ENCODE measurements at regions not wholly inside any gene's neighbourhood (a gene's known extent, or its start where the extent isn't known, plus 50 kb on each side); places are given as distances from the start of the nearest gene placed in this dataset.

DNA sequence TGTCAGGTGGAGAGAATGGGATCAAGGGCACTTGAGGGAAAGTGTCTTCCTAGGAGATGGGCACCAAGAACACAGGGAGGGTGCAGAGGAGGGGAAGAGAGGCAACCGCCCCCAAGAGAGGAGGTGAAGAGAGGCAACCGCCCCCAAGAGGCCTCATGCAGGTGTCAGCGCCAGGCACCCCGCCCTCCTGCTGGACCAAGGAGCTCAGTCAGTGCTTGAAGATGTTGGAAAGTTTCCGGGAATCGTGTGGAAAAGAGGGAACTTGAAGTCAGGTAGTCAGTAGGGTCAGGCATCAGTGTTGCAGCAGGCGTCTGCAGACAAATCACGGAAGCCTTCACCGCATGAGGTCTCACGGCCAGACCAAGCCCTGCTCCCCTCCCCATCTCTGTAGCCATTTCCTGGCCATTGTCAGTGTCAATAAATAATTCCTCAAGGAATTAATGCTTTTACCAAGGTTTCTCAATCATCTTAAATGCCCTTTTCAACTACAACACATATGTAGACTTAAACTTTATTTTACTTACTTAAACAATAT, 353.1 kb downstream of the EIPR1 start:
- Histone ChIP-seq H3K27me3 (replicated peaks in 1 of 2; ENCODE audit: control insufficient read depth in 2 of 2, insufficient read depth in 2 of 2, low read length in 1 of 2) (no peaks in the 10 kb centered on the region; a peak in 1 of 4 replicates), H3K9me3 (replicated peaks; ENCODE audit: control insufficient read depth, insufficient read depth, low read length) (no peaks in the 10 kb centered on the region; the same call in 2 of the 3 replicates), H3K79me2 (ENCODE audit: control insufficient read depth, insufficient read depth, low read length) (no peaks in the 10 kb centered on the region), H3K36me3 (ENCODE audit: control insufficient read depth in 2 of 2, insufficient read depth in 2 of 2, low read length in 1 of 2) (no peaks in the 10 kb centered on the region), H3K4me1 (ENCODE audit: control insufficient read depth, insufficient read depth, low read length) (no peaks in the 10 kb centered on the region), H3K4me3 (no peak overlapping the region), H4K20me1 (ENCODE audit: control insufficient read depth, insufficient read depth) (no peaks in the 10 kb centered on the region), H3K4me2 (ENCODE audit: control insufficient read depth, insufficient read depth) (no peak overlapping the region), H3K27ac (ENCODE audit: control insufficient read depth, insufficient read depth) (no peak overlapping the region), H3K9ac (ENCODE audit: control insufficient read depth, insufficient read depth, low read length) (no peak overlapping the region), H2AFZ (ENCODE audit: control insufficient read depth, low read depth, low read length) (no peak overlapping the region)
- no TSS peak for BruUV-seq (replicated peaks)
- POLR2A ChIA-PET = no interaction called here
- SMC1A ChIA-PET (ENCODE audit: uncharacterized antibody, unreplicated experiment) = no interaction called here
- TF ChIP-seq EED (IDR thresholded peaks at IDR 0.05; ENCODE audit: low read depth) = no peak
- TF ChIP-seq, protein P1, sequence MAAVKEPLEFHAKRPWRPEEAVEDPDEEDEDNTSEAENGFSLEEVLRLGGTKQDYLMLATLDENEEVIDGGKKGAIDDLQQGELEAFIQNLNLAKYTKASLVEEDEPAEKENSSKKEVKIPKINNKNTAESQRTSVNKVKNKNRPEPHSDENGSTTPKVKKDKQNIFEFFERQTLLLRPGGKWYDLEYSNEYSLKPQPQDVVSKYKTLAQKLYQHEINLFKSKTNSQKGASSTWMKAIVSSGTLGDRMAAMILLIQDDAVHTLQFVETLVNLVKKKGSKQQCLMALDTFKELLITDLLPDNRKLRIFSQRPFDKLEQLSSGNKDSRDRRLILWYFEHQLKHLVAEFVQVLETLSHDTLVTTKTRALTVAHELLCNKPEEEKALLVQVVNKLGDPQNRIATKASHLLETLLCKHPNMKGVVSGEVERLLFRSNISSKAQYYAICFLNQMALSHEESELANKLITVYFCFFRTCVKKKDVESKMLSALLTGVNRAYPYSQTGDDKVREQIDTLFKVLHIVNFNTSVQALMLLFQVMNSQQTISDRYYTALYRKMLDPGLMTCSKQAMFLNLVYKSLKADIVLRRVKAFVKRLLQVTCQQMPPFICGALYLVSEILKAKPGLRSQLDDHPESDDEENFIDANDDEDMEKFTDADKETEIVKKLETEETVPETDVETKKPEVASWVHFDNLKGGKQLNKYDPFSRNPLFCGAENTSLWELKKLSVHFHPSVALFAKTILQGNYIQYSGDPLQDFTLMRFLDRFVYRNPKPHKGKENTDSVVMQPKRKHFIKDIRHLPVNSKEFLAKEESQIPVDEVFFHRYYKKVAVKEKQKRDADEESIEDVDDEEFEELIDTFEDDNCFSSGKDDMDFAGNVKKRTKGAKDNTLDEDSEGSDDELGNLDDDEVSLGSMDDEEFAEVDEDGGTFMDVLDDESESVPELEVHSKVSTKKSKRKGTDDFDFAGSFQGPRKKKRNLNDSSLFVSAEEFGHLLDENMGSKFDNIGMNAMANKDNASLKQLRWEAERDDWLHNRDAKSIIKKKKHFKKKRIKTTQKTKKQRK (IDR thresholded peaks at IDR 0.05; ENCODE audit: low read depth, low read length) = no peak
- TF ChIP-seq, protein P2, sequence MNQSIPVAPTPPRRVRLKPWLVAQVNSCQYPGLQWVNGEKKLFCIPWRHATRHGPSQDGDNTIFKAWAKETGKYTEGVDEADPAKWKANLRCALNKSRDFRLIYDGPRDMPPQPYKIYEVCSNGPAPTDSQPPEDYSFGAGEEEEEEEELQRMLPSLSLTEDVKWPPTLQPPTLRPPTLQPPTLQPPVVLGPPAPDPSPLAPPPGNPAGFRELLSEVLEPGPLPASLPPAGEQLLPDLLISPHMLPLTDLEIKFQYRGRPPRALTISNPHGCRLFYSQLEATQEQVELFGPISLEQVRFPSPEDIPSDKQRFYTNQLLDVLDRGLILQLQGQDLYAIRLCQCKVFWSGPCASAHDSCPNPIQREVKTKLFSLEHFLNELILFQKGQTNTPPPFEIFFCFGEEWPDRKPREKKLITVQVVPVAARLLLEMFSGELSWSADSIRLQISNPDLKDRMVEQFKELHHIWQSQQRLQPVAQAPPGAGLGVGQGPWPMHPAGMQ (IDR thresholded peaks at IDR 0.05; ENCODE audit: borderline replicate concordance) = no peak
- TF ChIP-seq CBX3 (IDR thresholded peaks at IDR 0.05; ENCODE audit: borderline replicate concordance, low read depth) = no peak
- TF ChIP-seq POLR2AphosphoS2 (IDR thresholded peaks at IDR 0.05; ENCODE audit: low read depth, low read length) = no peak
- no peak for TF ChIP-seq ZZZ3 (IDR thresholded peaks at IDR 0.05; ENCODE audit: control insufficient read depth, insufficient read length, low read depth)
- TF ChIP-seq IRF4 (IDR thresholded peaks at IDR 0.05; ENCODE audit: low read depth, low read length) = no peak
- TF ChIP-seq, protein P3, sequence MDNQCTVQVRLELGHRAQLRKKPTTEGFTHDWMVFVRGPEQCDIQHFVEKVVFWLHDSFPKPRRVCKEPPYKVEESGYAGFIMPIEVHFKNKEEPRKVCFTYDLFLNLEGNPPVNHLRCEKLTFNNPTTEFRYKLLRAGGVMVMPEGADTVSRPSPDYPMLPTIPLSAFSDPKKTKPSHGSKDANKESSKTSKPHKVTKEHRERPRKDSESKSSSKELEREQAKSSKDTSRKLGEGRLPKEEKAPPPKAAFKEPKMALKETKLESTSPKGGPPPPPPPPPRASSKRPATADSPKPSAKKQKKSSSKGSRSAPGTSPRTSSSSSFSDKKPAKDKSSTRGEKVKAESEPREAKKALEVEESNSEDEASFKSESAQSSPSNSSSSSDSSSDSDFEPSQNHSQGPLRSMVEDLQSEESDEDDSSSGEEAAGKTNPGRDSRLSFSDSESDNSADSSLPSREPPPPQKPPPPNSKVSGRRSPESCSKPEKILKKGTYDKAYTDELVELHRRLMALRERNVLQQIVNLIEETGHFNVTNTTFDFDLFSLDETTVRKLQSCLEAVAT (IDR thresholded peaks at IDR 0.05) = no peak
- FAIRE-seq = no peak
- CTCF ChIA-PET = no interaction called here
- no peak for DNase-seq (ENCODE audit: low read depth, low spot score)
- ATAC-seq = no peak
- RAD21 ChIA-PET (ENCODE audit: unreplicated experiment) = no interaction called here
- 37% methylated on average over 10 of the region's 10 CpGs for WGBS (ENCODE audit: insufficient coverage, insufficient replicate concordance, low lambda C conversion rate, missing lambda C conversion rate)
- in situ Hi-C loops (cut with MboI) (no loop called here), intact Hi-C loops (cut with micrococcal nuclease; ENCODE audit: unreplicated experiment) (no loop called here)

Measured in GM12878 (cell line).